ENCODE measurements at regions not wholly inside any gene's neighbourhood (a gene's known extent, or its start where the extent isn't known, plus 50 kb on each side); places are given as distances from the start of the nearest gene placed in this dataset.

DNA sequence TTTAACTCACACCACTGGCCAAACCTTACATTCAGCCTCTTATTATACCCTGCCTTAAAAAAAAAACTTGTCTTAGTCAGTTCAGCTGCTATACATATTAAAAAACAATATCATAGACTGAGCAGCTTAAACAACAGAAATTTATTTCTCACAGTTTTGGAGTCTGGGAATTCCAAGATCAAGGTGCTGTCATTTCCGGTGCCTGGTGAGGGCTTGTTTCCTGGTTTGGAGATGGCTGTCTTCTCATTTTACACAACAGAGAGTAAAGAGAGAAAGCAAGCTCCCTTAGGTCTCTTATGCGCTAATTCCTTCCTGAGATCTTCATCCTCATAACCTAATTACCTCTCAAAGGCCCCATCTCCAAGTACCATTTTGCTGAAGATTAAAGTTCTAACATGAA lies 769.2 kb downstream of the DIAPH3 start:
- no peak overlapping the region for H3K27ac ChIP-seq (ENCODE audit: insufficient read length, low read depth, low read length)
- no peaks in the 10 kb centered on the region for H3K79me1 ChIP-seq (ENCODE audit: insufficient read depth, low read depth, low read length, poor library complexity, severe bottlenecking)
- H3K9ac ChIP-seq (ENCODE audit: extremely low read depth, insufficient read length, low read length), result no peak overlapping the region
- no peak overlapping the region for H3K4ac ChIP-seq (ENCODE audit: low read depth, low read length)
- H2BK5ac ChIP-seq (ENCODE audit: insufficient read length, low read length), result no peak overlapping the region
- TF ChIP-seq, protein P1, sequence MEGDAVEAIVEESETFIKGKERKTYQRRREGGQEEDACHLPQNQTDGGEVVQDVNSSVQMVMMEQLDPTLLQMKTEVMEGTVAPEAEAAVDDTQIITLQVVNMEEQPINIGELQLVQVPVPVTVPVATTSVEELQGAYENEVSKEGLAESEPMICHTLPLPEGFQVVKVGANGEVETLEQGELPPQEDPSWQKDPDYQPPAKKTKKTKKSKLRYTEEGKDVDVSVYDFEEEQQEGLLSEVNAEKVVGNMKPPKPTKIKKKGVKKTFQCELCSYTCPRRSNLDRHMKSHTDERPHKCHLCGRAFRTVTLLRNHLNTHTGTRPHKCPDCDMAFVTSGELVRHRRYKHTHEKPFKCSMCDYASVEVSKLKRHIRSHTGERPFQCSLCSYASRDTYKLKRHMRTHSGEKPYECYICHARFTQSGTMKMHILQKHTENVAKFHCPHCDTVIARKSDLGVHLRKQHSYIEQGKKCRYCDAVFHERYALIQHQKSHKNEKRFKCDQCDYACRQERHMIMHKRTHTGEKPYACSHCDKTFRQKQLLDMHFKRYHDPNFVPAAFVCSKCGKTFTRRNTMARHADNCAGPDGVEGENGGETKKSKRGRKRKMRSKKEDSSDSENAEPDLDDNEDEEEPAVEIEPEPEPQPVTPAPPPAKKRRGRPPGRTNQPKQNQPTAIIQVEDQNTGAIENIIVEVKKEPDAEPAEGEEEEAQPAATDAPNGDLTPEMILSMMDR (conservative IDR thresholded peaks at IDR 0.05), result no peak
- no peaks in the 10 kb centered on the region for H3K9me3 ChIP-seq (ENCODE audit: control insufficient read depth, low read depth, low read length)
- no peaks in the 10 kb centered on the region for H3K27me3 ChIP-seq (ENCODE audit: insufficient read depth, low read length)
- DNase-seq, result no peak
- H2AFZ ChIP-seq (ENCODE audit: low read length), result no peak overlapping the region
- no peak overlapping the region for H2BK12ac ChIP-seq (ENCODE audit: insufficient read length, low read depth, low read length)
- H3K36me3 Mint-ChIP-seq (ENCODE audit: insufficient read depth in 1 of 3, low read depth in 3 of 3), result peaks cover 0 to 16% (median 5%) of the 10 kb centered on the region in 3 experiments
- no peak overlapping the region for H3K4me2 ChIP-seq (ENCODE audit: insufficient read depth, insufficient read length, low read length)
- H3K4me1 Mint-ChIP-seq, result peaks cover 18 to 20% of the 10 kb centered on the region in 2 experiments
- no peak overlapping the region for H2BK15ac ChIP-seq (ENCODE audit: low read depth, low read length)
- WGBS (ENCODE audit: extremely low coverage, insufficient read length, low lambda C conversion rate), result no CpG with 5 or more reads among the region's 2 CpGs
- no peak overlapping the region for H3T11ph ChIP-seq (ENCODE audit: low read length)
- peaks cover 0 to 4% of the 10 kb centered on the region in 2 experiments; a peak in 1 of 5 replicates for H3K9me3 Mint-ChIP-seq
- no peaks in the 10 kb centered on the region for H4K20me1 ChIP-seq (ENCODE audit: control insufficient read depth, insufficient read depth, insufficient read length)
- H3K79me2 ChIP-seq (ENCODE audit: insufficient read depth, low read length), result no peaks in the 10 kb centered on the region
- H4K5ac ChIP-seq (ENCODE audit: insufficient read length, low read depth, low read length), result no peak overlapping the region
- no peak overlapping the region for H4K8ac ChIP-seq (replicated peaks; ENCODE audit: insufficient read length, low read depth, low read length)
- H3K18ac ChIP-seq (ENCODE audit: insufficient read length, low read depth, low read length), result no peak overlapping the region
- no peak overlapping the region for H2AK5ac ChIP-seq (ENCODE audit: insufficient read length, low read length)
- no peaks in the 10 kb centered on the region for H3K4me1 ChIP-seq (ENCODE audit: insufficient read depth, low read length)
- H4K91ac ChIP-seq (ENCODE audit: insufficient read length, low read depth, low read length), result no peak overlapping the region
- H2BK20ac ChIP-seq (ENCODE audit: low read depth, low read length, poor library complexity, severe bottlenecking), result no peak overlapping the region
- H3K27ac Mint-ChIP-seq, result no peak overlapping the region
- H3K56ac ChIP-seq (ENCODE audit: insufficient read length, low read depth, low read length), result no peak overlapping the region
- no peak overlapping the region for H3K4me3 Mint-ChIP-seq
- H2BK120ac ChIP-seq (ENCODE audit: low read depth, low read length, poor library complexity, severe bottlenecking), result no peak overlapping the region
- no peak overlapping the region for H3K14ac ChIP-seq (ENCODE audit: insufficient read depth, low read length)
- H3K27me3 Mint-ChIP-seq (ENCODE audit: low read depth), result no peaks in the 10 kb centered on the region
- no peaks in the 10 kb centered on the region for H3K23me2 ChIP-seq (ENCODE audit: insufficient read length, low read depth, low read length, poor library complexity, severe bottlenecking)
- H3K23ac ChIP-seq (ENCODE audit: insufficient read length, low read depth, low read length), result no peak overlapping the region
